ENCODE measurements at regions not wholly inside any gene's neighbourhood (a gene's known extent, or its start where the extent isn't known, plus 50 kb on each side); places are given as distances from the start of the nearest gene placed in this dataset.
"Not testable (repeated sequence)": the region's sequence is repeated elsewhere in the genome, so short reads cannot be mapped to it uniquely, and the experiment has no call there.

GRCh38 chr15:77877869-77878577, 199.5 kb downstream of the TBC1D2B start:
- DNase-seq, result no peak

- DNase-seq, result not testable (repeated sequence)
Measured at GRCh38 chr15:77876107-77876820, 201.2 kb downstream of the TBC1D2B start.

- DNase-seq, result peak; percentile 56
Measured at GRCh38 chr15:77875066-77875721, 202.3 kb downstream of the TBC1D2B start.

- no peak for DNase-seq
Measured at GRCh38 chr15:77874063-77874462, 203.4 kb downstream of the TBC1D2B start.

GRCh38 chr15:77872521-77873425, 204.7 kb downstream of the TBC1D2B start:
- DNase-seq, result not testable (repeated sequence)

- no peak for DNase-seq
Measured at GRCh38 chr15:77871852-77872371, 205.6 kb downstream of the TBC1D2B start.

- DNase-seq, result peak; percentile 68
Measured at GRCh38 chr15:77870195-77871065, 207.1 kb downstream of the TBC1D2B start.

GRCh38 chr15:77869021-77869895, 208.3 kb downstream of the TBC1D2B start:
- DNase-seq, result no peak

- not testable (repeated sequence) for DNase-seq
Measured at GRCh38 chr15:77868048-77868629, 209.4 kb downstream of the TBC1D2B start.

- no peak for DNase-seq
Measured at GRCh38 chr15:77867266-77868047, 210.1 kb downstream of the TBC1D2B start.

GRCh38 chr15:77866596-77867125, 210.8 kb downstream of the TBC1D2B start:
- DNase-seq, result no peak

- no peak for DNase-seq
Measured at GRCh38 chr15:77866186-77866585, 211.3 kb downstream of the TBC1D2B start.

- no peak for DNase-seq
Measured at GRCh38 chr15:77865701-77866100, 211.8 kb downstream of the TBC1D2B start.

GRCh38 chr15:77865106-77865610, 212.4 kb downstream of the TBC1D2B start:
- no peak for DNase-seq

- no peak for DNase-seq
Measured at GRCh38 chr15:77864211-77865105, 213.1 kb downstream of the TBC1D2B start.

- DNase-seq, result no peak
Measured at GRCh38 chr15:77863491-77864105, 213.9 kb downstream of the TBC1D2B start.

- no peak for DNase-seq
Measured at GRCh38 chr15:77862651-77863104, 214.8 kb downstream of the TBC1D2B start.

Data from activated CD4-positive, alpha-beta T cell treated with anti-CD3 and anti-CD28 coated beads, Interleukin-2, Interleukin-6, amounts not matched to agents 100 ng/mL and 50 ng/mL, durations not matched to agents 16 hours and 8 hours (primary cell).